ACC112 (cell line): ENCODE measurements at regions not wholly inside any gene's neighbourhood (a gene's known extent, or its start where the extent isn't known, plus 50 kb on each side); places are given as distances from the start of the nearest gene placed in this dataset.

Experiments
- H2AFZ ChIP-seq: fragments of 200-600 bp; sonication (generic); one replicate; pipeline ENCODE4 v1.6.0; 2017; ENCODE audit warnings: antibody characterized with exemption, low read length; ENCODE audit not compliant: unreplicated experiment
- H3K27ac ChIP-seq: fragments of 200-600 bp; sonication (generic); 2 replicates; pipeline ENCODE4 v1.5.1; 2014; ENCODE audit warnings: low read depth, mild to moderate bottlenecking, antibody characterized with exemption, low read length, moderate library complexity
- H3K27me3 ChIP-seq: fragments of 200-600 bp; sonication (generic); 2 replicates; pipeline ENCODE4 v1.6.1; 2014; ENCODE audit warnings: mild to moderate bottlenecking, antibody characterized with exemption, low read length, moderate library complexity, mixed read lengths; ENCODE audit not compliant: insufficient read depth
- H3K36me3 ChIP-seq: fragments of 200-600 bp; sonication (generic); 2 replicates; pipeline ENCODE4 v1.6.1; 2016; ENCODE audit warnings: mild to moderate bottlenecking, antibody characterized with exemption, low read length, moderate library complexity, mixed read lengths; ENCODE audit not compliant: insufficient read depth
- H3K4me1 ChIP-seq: fragments of 200-600 bp; sonication (generic); one replicate; pipeline ENCODE4 v1.6.1; 2016; ENCODE audit warnings: low read length, mixed read lengths; ENCODE audit not compliant: insufficient read depth, unreplicated experiment, control insufficient read depth
- H3K4me3 ChIP-seq: fragments of 200-600 bp; sonication (generic); 2 replicates; pipeline ENCODE4 v1.5.1; 2014; ENCODE audit warnings: mild to moderate bottlenecking, low read depth, low read length
- H3K79me2 ChIP-seq: fragments of 200-600 bp; sonication (generic); one replicate; pipeline ENCODE4 v1.6.0; 2016; ENCODE audit warnings: low read length; ENCODE audit not compliant: control insufficient read depth, unreplicated experiment, insufficient read depth

- Histone ChIP-seq H3K27ac (no peak overlapping the region), H3K4me3 (no peak overlapping the region), H2AFZ (no peak overlapping the region), H3K36me3 (no peaks in the 10 kb centered on the region), H3K27me3 (no peaks in the 10 kb centered on the region), H3K4me1 (peaks cover 5% of the 10 kb centered on the region), H3K79me2 (no peaks in the 10 kb centered on the region)
Measured at GRCh38 chr2:122136056-122136455, 380.6 kb downstream of the TSN start.

- Histone ChIP-seq H3K4me1 (no peaks in the 10 kb centered on the region), H3K27ac (no peak overlapping the region), H3K4me3 (no peak overlapping the region), H3K36me3 (no peaks in the 10 kb centered on the region), H3K79me2 (no peaks in the 10 kb centered on the region), H2AFZ (no peak overlapping the region), H3K27me3 (no peaks in the 10 kb centered on the region)
Measured at GRCh38 chr2:122138561-122138960, 383.1 kb downstream of the TSN start.

GRCh38 chr2:122139739-122140420 is 384.4 kb downstream of the TSN start:
- Histone ChIP-seq H2AFZ (no peak overlapping the region), H3K27me3 (no peaks in the 10 kb centered on the region)

GRCh38 chr2:122144884-122145283 is 389.4 kb downstream of the TSN start:
- H3K36me3 ChIP-seq = no peaks in the 10 kb centered on the region
- no peak overlapping the region for H2AFZ ChIP-seq
- no peaks in the 10 kb centered on the region for H3K27me3 ChIP-seq
- H3K4me1 ChIP-seq = no peaks in the 10 kb centered on the region
- no peaks in the 10 kb centered on the region for H3K79me2 ChIP-seq
- H3K4me3 ChIP-seq = no peak overlapping the region
- no peak overlapping the region for H3K27ac ChIP-seq

More at GRCh38 chr2:122139739-122140420, 384.4 kb downstream of the TSN start:
- H3K4me1 ChIP-seq = no peaks in the 10 kb centered on the region
- no peaks in the 10 kb centered on the region for H3K36me3 ChIP-seq
- no peaks in the 10 kb centered on the region for H3K79me2 ChIP-seq
- H3K27ac ChIP-seq = no peak overlapping the region
- H3K4me3 ChIP-seq = no peak overlapping the region

GRCh38 chr2:122145856-122146255 is 390.4 kb downstream of the TSN start:
- no peak overlapping the region for H3K27ac ChIP-seq
- H3K27me3 ChIP-seq = no peaks in the 10 kb centered on the region
- H2AFZ ChIP-seq = no peak overlapping the region

GRCh38 chr2:122148128-122148767 is 392.8 kb downstream of the TSN start:
- Histone ChIP-seq H3K4me1 (no peaks in the 10 kb centered on the region), H3K27ac (no peak overlapping the region), H3K79me2 (no peaks in the 10 kb centered on the region), H2AFZ (no peak overlapping the region), H3K36me3 (no peaks in the 10 kb centered on the region), H3K27me3 (no peaks in the 10 kb centered on the region), H3K4me3 (no peak overlapping the region)

More at GRCh38 chr2:122145856-122146255, 390.4 kb downstream of the TSN start:
- Histone ChIP-seq H3K4me1 (no peaks in the 10 kb centered on the region), H3K36me3 (no peaks in the 10 kb centered on the region), H3K79me2 (no peaks in the 10 kb centered on the region), H3K4me3 (no peak overlapping the region)

- no peak overlapping the region for H3K27ac ChIP-seq
- H3K79me2 ChIP-seq = no peaks in the 10 kb centered on the region
- no peak overlapping the region for H3K4me3 ChIP-seq
- no peaks in the 10 kb centered on the region for H3K27me3 ChIP-seq
- no peaks in the 10 kb centered on the region for H3K4me1 ChIP-seq
- H3K36me3 ChIP-seq = no peaks in the 10 kb centered on the region
- H2AFZ ChIP-seq = no peak overlapping the region
Measured at GRCh38 chr2:122150524-122151280, 395.3 kb downstream of the TSN start.

- no peaks in the 10 kb centered on the region for H3K79me2 ChIP-seq
- H3K27me3 ChIP-seq = no peaks in the 10 kb centered on the region
- H3K4me1 ChIP-seq = no peaks in the 10 kb centered on the region
- no peak overlapping the region for H3K27ac ChIP-seq
- H3K4me3 ChIP-seq = no peak overlapping the region
- H2AFZ ChIP-seq = no peak overlapping the region
- H3K36me3 ChIP-seq = no peaks in the 10 kb centered on the region
Measured at GRCh38 chr2:122152571-122152970, 397.1 kb downstream of the TSN start.

GRCh38 chr2:122156176-122156890 is 400.9 kb downstream of the TSN start:
- no peaks in the 10 kb centered on the region for H3K27me3 ChIP-seq
- no peaks in the 10 kb centered on the region for H3K79me2 ChIP-seq
- no peaks in the 10 kb centered on the region for H3K36me3 ChIP-seq
- H3K27ac ChIP-seq = no peak overlapping the region
- H2AFZ ChIP-seq = no peak overlapping the region
- no peak overlapping the region for H3K4me3 ChIP-seq
- no peaks in the 10 kb centered on the region for H3K4me1 ChIP-seq

GRCh38 chr2:122157158-122157557 is 401.7 kb downstream of the TSN start:
- Histone ChIP-seq H3K79me2 (no peaks in the 10 kb centered on the region), H3K36me3 (no peaks in the 10 kb centered on the region), H3K4me3 (no peak overlapping the region), H2AFZ (no peak overlapping the region), H3K27me3 (no peaks in the 10 kb centered on the region), H3K4me1 (no peaks in the 10 kb centered on the region), H3K27ac (no peak overlapping the region)
